ENCODE measurements at regions not wholly inside any gene's neighbourhood (a gene's known extent, or its start where the extent isn't known, plus 50 kb on each side); places are given as distances from the start of the nearest gene placed in this dataset.

DNA sequence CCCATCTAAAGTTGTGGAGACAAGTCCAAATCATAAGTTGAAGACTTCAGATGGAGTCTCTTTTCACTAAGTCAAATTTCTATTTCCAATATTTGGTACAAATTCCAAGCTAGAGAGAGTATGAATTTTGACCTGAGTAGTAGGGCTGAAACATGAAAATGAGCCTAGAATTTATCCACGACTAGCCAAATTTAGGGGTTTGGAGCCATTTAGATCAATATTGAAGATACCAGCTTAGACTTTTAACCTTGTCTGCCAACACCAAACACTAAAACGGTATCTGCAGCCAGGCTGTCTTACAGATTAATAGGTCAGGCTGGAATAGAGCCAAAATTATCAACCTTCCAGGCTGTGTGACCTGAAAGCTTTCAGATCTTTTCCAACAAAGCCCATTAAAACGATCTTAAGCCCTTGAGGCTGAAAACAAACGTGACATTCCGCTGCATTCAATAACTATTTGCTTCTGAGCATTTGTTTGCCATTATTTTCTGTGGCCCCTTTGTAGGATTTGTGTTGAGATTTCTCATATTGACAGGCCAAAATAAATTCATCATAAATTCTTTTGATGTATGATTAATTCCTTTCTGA is 268.7 kb upstream of the DKK2 start:
- DNase-seq: no peak

DNA sequence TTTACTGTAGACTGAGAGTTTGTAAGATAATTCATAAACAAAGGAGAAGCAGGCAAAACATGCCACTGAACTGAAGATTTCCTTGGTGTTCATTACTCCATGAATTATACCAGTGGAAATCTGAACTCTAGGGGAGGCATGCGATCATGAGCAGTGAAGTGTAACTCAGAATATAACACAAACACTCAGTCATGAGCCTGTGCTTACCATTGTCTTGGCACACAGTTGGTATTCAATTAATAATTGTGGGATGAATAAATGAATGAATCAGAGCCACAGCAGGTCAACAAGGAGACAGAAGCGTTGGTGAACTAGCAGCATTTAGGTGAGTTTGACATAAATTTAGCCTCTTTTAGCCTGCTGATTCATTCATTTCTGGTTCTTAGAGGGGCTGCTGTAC is 263.5 kb upstream of the DKK2 start:
- no peak for DNase-seq

DNA sequence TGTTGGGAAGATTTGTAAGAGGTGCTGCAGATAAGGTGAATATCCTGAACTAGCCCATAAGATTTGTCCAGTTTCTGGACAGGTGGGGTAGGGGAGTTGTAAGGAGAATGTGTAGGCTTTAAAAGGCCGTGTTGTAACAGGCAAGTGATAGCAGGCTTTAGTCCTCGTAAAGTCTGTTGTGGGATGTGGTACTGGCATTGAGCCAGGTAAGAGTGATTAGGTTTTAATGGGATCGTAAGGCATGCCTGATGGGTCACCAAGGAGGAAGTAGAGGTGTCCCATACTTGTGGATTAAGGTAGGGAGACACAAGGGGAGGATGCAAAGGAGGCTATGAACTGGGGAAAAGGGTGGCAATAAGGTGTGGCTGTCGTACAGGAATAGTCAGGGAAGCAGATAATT is 256.9 kb upstream of the DKK2 start:
- no peak for DNase-seq

DNA sequence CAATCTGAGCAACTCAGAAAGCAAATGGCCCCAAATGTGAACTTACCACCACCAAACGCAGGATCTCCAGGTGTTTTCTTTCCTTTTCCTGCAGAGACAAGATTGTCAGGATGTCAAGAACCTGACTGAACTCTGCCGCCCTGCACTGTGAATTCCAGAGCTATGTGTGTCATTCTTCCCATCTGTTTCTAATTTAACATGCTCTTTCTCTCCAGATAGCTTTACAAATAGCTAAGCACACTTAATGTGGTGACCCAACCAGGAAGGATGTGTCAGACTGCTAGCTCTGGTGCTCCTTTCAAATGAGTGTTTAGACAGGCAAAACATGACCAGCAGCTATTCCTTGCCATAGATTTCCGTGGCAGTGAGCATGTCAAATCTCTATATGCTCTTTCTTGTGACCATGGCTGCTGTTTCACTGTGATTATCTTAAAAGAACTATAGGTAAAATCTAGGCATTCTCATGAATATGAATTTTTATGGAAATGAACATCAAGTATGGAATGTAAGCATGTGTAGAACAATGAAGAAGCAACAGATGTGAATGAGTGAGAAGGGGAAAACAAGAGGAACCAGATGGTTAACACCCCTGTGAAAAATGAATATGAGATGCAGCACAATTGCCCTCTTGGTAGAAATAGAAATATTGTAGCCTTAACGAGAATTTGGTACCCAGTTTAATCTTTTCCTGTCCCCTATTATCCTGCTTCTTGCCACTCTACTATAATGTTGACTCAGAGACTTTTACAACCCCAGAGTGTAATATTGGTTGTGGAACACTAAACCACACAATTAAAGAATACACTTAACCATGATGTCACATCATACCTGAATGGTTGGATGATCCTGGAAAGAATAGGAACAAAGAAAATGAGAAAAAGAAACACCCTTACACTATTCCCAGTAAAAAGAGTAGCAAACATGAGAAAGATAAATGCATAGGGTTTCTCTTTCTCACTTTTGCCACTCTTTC is 247.8 kb upstream of the DKK2 start:
- no peak for DNase-seq

DNA sequence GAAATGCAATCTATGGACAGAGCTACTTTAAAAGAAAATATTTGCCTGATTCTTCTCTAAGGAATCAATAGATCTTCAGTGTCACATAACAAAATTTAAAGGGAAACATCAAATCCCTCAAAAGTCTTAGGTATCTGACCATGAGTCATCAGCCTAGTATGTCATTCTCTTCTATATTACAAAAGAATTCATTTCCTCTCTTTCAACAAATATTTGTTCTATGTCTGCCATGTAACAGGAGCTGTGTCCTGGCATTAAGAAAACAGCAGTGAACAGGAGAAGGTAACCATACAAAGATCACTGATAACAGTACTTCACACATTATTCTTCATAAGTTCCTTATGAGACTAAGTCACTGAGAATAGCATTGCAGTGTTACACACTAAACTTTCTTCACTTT is 243.6 kb upstream of the DKK2 start:
- no peak for DNase-seq

DNA sequence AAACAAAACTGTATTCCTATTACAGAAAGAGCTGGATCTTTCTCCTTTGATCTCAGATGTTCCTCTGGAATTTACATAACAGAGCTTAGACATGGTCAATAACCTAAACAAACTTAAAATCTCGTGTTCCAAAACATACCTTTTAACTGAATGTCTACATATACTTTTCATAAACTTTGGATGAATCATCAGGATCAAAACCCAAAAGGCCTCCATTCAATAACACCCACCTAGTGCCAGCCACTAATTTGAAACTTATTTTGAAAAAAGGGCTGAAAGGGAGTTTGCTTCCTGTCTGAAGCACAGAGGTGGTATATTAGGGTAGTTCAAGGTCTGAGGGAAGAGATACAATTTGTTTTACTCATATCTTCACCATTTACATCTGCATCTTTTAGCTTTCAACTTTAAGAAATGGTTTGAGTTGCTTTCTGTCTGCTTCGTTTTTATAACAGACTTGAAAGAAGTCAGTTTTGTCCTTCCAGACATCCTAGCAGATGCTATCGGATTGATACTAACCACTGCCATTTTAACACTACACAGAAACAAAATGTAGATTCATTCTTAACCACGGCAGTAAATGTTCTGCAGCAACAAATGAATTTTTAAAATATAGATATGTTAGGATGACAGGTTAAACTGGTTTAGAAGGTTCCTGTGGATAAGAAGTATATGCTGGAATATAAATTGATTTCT is 242.8 kb upstream of the DKK2 start:
- no peak for DNase-seq

DNA sequence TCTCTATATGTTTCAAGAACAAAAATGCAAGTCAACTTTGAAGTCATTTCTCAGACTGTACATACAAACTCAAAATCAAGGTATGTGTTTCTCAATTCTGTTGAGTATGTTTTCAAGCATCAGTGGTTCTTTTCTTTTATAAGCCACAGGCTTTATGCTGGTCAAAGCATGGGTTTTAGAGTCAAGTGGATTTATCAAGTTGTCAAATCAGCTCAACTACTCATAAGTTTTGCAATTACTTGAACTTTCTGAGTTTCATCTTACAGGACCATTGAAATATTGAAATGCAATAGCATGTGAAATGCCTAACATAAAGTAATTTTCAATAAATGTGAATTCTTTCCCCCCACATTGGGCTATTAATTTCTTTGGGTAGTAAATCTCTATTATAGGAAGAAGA is 239.9 kb upstream of the DKK2 start:
- DNase-seq: no peak

DNA sequence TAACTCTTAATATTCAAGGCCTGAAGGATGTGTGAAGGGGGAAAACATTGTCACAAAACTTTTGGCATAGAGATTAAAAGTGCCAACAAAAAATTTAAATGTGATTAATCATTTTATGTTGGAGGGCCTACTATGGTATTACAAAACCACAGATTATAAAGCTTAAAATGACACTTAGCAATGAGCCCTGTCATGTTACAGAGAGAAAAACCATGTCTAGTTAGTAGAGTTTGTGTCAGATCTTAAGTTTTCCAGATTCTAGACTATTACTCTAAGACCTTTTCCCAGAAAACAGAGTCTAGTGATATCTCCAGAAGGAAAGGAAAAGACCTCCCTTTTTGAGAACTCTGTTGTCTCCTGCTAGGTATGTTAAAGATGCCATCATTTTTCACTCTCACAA is 239.1 kb upstream of the DKK2 start:
- no peak for DNase-seq

DNA sequence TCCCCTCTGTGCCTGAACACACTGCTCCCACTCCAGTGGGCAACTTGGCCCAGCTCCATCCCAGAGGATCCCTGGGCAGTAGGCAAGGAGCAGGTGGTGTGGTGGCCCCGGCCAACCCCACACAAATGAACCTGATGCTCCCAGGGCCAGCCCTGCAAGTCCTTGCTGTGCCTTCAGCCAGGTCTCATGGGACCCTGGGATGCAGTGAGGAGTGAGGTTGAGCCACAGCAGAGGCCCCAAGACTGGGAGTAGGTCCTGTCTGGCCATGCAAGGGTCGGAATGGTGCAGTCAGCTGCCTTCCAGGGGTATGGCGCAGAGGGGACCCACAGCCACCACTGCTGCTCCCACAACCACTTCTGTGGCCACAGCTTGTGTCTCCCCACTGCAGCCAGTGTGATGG is 234.5 kb upstream of the DKK2 start:
- DNase-seq: no peak

DNA sequence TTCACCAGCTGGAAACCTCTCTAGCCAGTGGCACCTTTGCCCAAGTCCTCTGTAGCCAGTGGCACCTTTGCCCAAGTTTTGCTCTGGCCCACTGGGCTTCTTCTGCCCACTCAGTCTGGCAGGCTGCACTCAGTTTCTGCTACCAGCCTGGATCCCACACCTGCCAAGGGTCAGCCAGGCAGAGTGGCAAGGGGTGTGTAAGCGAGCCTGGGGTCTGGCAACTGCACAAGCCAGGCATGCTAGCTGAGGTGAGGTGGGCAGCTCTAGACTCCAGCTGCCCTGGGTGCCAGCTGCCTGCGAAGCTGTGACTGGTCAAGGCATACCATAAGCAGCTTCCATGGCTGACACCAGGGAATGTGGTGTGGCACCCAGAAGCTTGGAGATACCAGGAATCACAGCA is 233.1 kb upstream of the DKK2 start:
- DNase-seq: no peak

DNA sequence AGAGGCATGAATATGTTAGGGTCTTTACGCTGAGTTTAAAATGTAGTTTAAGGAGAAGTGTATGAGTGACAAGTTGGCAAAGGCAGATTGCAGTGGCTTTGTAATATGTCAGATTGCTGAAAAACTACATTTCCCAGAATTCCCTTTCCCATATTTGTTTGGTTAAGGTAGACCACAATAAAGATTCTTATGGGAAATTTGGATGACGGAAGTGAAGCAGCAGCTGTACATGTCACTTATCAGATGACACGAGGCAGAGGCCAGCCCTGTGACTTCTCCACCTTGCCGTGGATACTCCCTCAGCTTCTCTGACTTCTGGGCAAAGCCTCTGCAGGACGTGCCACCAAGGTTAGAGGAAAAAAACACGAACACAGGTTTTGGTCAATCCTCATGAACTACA is 229.7 kb upstream of the DKK2 start:
- no peak for DNase-seq

DNA sequence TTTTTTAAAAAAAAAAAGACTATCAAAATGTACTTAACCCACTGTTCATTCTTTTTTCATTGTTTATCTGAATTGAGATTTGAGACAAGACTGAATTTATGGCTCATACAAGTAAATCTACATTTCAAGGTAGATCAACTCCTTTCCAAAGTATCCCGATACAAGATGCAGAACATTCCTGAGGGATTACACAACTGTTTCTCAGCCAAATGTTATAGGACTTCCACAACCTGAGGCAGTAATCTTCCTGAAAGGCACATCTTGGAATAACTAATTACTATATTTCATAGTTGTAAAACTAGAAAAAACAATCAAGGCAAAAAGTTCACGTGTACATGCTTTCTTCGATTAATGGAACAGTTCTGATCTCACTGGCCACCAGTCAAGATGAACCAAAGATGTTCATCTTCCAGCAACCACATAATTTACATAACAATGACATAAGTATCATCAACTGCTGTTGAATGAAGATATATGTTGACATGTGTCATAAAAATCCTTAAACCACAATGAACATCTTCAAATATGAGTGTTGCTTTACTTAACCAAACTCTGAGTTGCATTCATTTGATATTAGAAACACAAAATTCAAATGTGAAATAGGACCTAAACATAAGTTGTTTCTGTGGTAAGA is 225.2 kb upstream of the DKK2 start:
- no peak for DNase-seq

DNA sequence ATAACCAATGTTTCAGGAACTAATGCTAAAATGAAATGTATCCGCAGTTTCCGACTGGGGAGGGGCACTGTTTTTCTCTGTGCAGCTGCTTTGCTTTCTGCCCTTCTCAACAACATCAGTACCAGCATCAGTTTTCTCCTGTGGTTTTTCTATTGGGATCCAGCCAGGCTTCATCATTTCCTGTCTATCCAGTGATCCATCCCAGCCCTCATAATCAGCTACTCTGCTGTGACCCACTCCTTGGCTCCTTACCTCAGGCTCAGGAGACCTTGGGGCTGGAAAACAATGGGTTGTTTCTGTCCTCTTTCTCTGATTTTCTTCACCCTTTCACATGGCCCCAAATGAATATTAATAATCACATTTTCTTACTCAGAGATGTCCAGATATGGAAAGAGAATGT is 222.2 kb upstream of the DKK2 start:
- no peak for DNase-seq

DNA sequence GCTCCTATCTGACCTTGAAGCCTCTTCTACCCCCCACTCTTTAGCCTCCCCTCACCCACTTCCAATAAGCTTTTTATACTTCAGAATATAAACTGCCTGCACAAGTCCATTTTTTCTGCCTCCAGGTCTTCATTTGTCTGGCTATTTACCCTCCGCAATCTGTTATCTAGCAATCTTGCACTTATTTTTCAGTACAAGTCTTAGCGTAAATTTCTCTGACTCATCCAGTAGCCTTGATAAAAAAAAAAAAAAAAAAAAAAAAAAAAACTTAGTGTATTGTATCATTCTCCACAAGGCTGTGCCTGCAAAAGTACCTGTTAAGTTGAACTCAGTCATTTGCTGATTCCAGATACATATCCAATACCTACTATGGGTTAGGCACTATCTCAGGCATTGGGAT is 219.5 kb upstream of the DKK2 start:
- DNase-seq: no peak

DNA sequence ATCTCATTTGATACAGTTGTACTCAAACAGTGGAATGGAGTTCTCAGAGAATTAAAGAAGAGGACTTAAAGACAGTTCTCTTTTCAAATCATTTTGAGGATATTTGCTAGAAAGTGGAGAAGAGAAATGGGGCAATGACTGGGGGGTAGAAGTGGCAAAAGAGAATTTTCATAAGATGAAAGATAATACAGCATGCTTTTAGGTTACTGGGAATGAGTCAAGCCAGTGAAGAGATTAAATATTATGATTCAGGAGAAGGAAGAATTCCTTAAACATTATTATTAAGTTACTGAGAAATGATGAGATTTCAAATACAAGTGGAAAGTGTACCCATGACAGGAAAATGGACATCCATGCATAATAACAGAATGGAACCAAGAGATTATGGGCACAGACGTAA is 219.0 kb upstream of the DKK2 start:
- no peak for DNase-seq

DNA sequence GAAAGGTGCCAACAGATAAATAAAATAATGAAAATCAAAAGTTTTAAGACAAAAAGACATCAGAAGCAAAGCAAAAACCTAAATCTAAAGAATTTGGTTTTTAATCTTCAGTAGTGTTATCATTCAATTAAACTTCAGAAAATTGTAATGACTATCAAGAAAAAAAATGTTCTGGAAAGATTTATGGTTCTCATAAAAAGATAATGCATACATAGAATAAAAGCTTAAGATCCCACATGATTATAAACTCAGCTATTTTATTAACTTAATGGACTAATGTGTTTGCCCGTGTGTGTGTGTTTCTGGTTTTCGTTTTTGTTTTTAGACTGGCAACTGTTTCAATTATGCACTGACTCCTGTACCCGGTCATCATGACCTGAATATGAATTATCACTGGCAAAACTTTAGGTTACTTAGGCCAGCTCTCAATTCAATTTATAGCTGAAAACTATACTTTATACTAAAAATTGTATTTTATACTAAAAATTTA is 217.5 kb upstream of the DKK2 start:
- no peak for DNase-seq

DNA sequence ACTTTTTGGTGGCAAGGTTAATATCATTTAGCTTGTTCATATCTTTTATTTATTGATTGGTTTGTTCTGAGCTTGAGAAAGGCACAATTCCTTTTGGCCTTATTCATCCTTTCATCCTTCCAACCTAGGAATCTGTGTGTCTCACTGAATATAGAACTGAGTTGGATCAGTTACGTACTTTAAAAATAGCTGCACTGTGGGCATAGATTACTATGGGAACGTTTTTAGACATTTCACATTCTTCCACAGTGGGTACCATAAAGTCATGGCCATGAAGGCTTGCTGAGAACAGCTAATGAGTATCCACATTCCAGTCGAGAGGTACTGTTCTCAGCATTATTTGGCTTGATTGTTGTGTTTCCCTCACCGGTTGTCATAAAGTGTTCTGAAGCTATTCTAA is 217.0 kb upstream of the DKK2 start:
- no peak for DNase-seq

DNA sequence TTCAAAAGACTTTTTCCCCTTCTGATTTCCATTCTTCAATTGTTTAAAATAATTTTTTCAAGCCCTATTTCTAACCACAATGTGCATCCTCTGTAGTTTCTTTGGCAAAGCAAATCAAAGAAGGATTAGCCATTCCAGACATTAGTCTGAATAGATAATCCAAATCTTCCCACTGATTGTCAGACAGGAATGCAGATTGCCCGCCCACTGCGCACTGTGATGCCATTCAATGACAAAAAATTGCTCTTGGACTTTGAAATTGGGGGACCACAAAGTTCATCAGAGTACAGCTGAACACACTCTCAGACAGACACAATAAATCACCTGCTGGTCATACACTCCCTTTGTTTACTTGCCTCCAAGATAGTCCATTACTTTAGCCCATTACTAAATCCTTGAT is 216.5 kb upstream of the DKK2 start:
- DNase-seq: no peak

DNA sequence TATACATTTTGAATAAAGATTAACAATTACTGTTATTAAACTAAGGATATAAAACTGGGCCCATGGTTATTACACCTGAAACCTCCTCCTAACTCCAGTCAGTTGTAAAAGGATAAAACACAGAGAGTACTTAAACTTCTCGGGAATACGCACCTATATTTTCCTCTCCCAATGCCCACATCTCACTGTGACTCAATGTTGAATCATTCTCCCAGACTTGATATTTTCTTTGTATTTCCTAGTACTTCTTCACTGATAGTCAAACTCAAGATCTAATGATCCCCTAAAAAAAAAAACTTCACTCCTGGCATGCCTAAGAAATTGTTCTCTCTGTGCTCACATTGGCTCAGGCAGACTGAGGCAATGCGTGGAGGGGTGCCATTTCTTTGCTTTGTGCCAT is 212.5 kb upstream of the DKK2 start:
- DNase-seq: no peak

DNA sequence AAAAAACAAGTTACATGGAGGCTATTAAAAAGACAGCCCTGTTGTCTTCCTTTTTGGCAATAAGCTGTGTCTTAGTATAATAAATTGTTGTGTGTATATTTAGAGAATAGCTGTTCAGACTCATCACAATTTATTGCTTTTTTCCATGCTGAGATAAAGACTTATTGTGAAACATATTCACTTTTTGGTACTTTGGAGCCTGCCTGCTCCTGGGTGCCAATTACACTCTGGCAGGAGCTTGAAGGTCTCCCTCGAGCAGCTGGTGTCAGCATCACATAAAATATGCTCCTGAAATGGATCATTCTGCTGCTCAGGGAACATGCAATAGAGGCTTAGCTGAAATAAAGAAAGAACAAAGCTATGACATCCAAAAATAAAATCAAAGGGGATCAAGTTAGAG is 211.6 kb upstream of the DKK2 start:
- no peak for DNase-seq

DNA sequence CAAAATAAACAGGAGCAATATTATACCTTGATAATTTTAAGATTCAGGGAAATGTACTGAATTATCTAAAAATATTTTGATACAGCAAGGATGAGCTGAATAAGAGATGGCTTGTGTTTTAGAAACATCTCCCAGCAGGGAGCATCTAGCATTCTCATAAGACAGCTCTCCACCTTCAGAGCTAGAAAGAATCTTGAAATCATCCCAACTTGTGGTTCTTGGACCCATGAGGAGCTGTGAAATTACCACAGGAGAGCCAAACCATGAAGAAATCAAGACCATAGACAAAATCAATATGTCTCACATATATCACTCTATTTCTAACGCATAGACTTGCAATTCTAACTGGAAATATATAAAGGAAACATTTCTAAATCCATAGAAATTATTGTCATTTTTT is 210.6 kb upstream of the DKK2 start:
- no peak for DNase-seq

DNA sequence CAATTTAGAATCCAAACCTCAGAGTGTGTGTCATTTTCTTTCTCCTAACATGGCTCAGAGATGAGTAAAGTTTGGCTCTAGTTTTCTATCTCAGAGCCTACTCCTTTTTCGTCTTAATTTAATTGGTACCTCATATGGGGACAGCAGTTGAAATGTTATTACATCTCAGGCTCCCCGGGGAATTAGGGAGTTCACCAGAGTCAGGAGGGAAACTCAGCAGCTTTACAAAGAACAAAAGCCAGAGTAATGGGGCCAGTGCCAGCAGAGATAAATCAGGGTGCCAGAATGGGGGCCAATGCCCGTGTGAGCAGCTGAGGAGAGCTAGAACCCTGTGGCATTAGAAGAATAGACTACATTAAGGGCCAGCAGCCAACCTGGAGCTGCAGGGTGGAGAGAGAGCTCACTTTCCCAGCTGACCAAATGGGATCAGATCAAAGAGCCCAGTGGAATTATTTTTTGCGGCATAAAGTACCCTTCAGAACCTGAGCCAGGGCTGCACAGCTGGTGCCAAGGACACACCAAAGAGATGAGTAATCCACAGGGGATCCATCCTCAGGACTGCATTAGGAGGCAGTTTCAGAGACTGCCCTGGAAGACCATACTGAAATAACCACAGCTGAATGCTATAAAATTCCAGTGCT is 207.1 kb upstream of the DKK2 start:
- DNase-seq: no peak

DNA sequence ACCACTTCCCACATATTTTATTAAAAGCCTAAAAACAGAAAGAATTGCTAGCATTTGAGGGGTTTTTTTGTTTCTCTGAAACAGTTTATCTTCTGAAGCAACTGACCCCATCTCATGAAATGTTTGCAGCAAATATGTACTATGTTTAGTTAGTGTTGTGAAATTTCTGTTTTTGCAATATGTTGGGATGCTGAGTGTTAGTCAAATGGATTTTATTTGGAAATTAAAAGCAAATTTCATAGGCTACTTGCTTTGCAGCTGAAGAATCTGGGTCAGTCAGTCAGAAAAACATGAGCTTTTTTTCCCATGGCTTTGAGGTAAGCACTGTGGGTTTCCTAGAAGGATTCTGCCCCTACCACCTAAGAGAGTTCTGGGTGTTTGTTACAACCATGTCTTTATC is 184.9 kb upstream of the DKK2 start:
- DNase-seq: no peak
